Smooth muscle cell (in vitro differentiated cells): ENCODE measurements at regions not wholly inside any gene's neighbourhood (a gene's known extent, or its start where the extent isn't known, plus 50 kb on each side); places are given as distances from the start of the nearest gene placed in this dataset.

Source experiments
- DNase-seq: peaks from one replicate; lab custom pipeline; 2025; ENCODE audit not compliant: unreplicated experiment; lab: John Stamatoyannopoulos, UW
- H2AFZ ChIP-seq: fragments of 200-600 bp; sonication (generic); 2 replicates; pipeline ENCODE4 v1.6.0; 2016; ENCODE audit warnings: antibody characterized with exemption, low read depth, mild to moderate bottlenecking
- H3F3A ChIP-seq: fragments of 200-600 bp; sonication (generic); 2 replicates; pipeline ENCODE4 v1.6.0; 2017; ENCODE audit warnings: antibody characterized with exemption, low read depth
- H3K27ac ChIP-seq: fragments of 200-600 bp; sonication (generic); 2 replicates; pipeline ENCODE4 v1.5.1; 2016; ENCODE audit warnings: low read depth, mild to moderate bottlenecking
- H3K27me3 ChIP-seq: fragments of 200-600 bp; sonication (generic); 2 replicates; pipeline ENCODE4 v1.6.1; 2016; ENCODE audit warnings: low read depth, mild to moderate bottlenecking
- H3K36me3 ChIP-seq: fragments of 200-600 bp; sonication (generic); 2 replicates; pipeline ENCODE4 v1.5.1; 2016; ENCODE audit warnings: low read depth
- H3K4me1 ChIP-seq: fragments of 200-600 bp; sonication (generic); 2 replicates; pipeline ENCODE4 v1.5.1; 2016; ENCODE audit warnings: low read depth
- H3K4me2 ChIP-seq: fragments of 200-600 bp; sonication (generic); 2 replicates; pipeline ENCODE4 v1.6.0; 2016; ENCODE audit warnings: mild to moderate bottlenecking
- H3K4me3 ChIP-seq: fragments of 200-600 bp; sonication (generic); 2 replicates; pipeline ENCODE4 v1.5.1; 2016; ENCODE audit warnings: mild to moderate bottlenecking
- H3K79me2 ChIP-seq: fragments of 200-600 bp; sonication (generic); 2 replicates; pipeline ENCODE4 v1.6.0; 2016; ENCODE audit warnings: low read depth, mild to moderate bottlenecking
- H3K9ac ChIP-seq: fragments of 200-600 bp; sonication (generic); 2 replicates; pipeline ENCODE4 v1.6.0; 2016; ENCODE audit warnings: low read depth
- H3K9me3 ChIP-seq: fragments of 200-600 bp; sonication (generic); replicated peaks from 2 replicates; pipeline ENCODE4 v1.5.1; 2016; ENCODE audit warnings: low read depth
- H4K20me1 ChIP-seq: fragments of 200-600 bp; sonication (generic); 2 replicates; pipeline ENCODE4 v1.6.0; 2016; ENCODE audit warnings: low read depth
- WGBS: methylation state at CpG from one replicate; pipeline ENCODE4 v1.1.7; 2016; ENCODE audit warnings: low lambda C conversion rate; 5-methylcytosine and 5-hydroxymethylcytosine counted together
- TF ChIP-seq, protein P1 (sequence below): fragments of 200-600 bp; sonication (generic); IDR thresholded peaks from 2 replicates; pipeline ENCODE4 v1.5.1; 2017; ENCODE audit warnings: borderline replicate concordance, mild to moderate bottlenecking, antibody characterized with exemption; ENCODE audit not compliant: insufficient read depth, poor library complexity, severe bottlenecking

- no peaks in the 10 kb centered on the region for H3K9me3 ChIP-seq
- no peaks in the 10 kb centered on the region for H3K36me3 ChIP-seq
- DNase-seq, result no peak
- no peaks in the 10 kb centered on the region for H3K79me2 ChIP-seq
- TF ChIP-seq, protein P1, sequence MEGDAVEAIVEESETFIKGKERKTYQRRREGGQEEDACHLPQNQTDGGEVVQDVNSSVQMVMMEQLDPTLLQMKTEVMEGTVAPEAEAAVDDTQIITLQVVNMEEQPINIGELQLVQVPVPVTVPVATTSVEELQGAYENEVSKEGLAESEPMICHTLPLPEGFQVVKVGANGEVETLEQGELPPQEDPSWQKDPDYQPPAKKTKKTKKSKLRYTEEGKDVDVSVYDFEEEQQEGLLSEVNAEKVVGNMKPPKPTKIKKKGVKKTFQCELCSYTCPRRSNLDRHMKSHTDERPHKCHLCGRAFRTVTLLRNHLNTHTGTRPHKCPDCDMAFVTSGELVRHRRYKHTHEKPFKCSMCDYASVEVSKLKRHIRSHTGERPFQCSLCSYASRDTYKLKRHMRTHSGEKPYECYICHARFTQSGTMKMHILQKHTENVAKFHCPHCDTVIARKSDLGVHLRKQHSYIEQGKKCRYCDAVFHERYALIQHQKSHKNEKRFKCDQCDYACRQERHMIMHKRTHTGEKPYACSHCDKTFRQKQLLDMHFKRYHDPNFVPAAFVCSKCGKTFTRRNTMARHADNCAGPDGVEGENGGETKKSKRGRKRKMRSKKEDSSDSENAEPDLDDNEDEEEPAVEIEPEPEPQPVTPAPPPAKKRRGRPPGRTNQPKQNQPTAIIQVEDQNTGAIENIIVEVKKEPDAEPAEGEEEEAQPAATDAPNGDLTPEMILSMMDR, result no peak
- H3K4me3 ChIP-seq, result no peak overlapping the region
- H4K20me1 ChIP-seq, result no peaks in the 10 kb centered on the region
- WGBS, result 6% methylated on average over 4 of the region's 4 CpGs
- no peak overlapping the region for H2AFZ ChIP-seq
- H3K4me2 ChIP-seq, result peak overlapping the region; percentile 50
- H3K4me1 ChIP-seq, result peaks cover under 1% of the 10 kb centered on the region
- peak overlapping the region; percentile 52 for H3K27ac ChIP-seq
- no peak overlapping the region for H3K9ac ChIP-seq
- no peaks in the 10 kb centered on the region for H3F3A ChIP-seq
- no peaks in the 10 kb centered on the region for H3K27me3 ChIP-seq
These were observed 141.7 kb upstream of the MBNL1 start for GRCh38 chr3:152127058-152127457.

- no peak overlapping the region for H3K4me2 ChIP-seq
- no peak for DNase-seq
- TF ChIP-seq, protein P1, result no peak
- H4K20me1 ChIP-seq, result no peaks in the 10 kb centered on the region
- no peaks in the 10 kb centered on the region for H3K9me3 ChIP-seq
- H3K27me3 ChIP-seq, result no peaks in the 10 kb centered on the region
- WGBS, result 100% methylated on average over 1 of the region's 1 CpG
- H3K4me1 ChIP-seq, result no peaks in the 10 kb centered on the region
- no peak overlapping the region for H3K4me3 ChIP-seq
- no peak overlapping the region for H2AFZ ChIP-seq
- H3K79me2 ChIP-seq, result no peaks in the 10 kb centered on the region
- no peak overlapping the region for H3K9ac ChIP-seq
- no peak overlapping the region for H3K27ac ChIP-seq
- H3F3A ChIP-seq, result no peaks in the 10 kb centered on the region
- no peaks in the 10 kb centered on the region for H3K36me3 ChIP-seq
These were observed 140.4 kb upstream of the MBNL1 start for GRCh38 chr3:152128356-152128755.

- H3K9ac ChIP-seq, result no peak overlapping the region
- no peak overlapping the region for H2AFZ ChIP-seq
- H4K20me1 ChIP-seq, result no peaks in the 10 kb centered on the region
- H3F3A ChIP-seq, result no peaks in the 10 kb centered on the region
- TF ChIP-seq, protein P1, result no peak
- H3K27ac ChIP-seq, result no peak overlapping the region
- H3K36me3 ChIP-seq, result no peaks in the 10 kb centered on the region
- no peak for DNase-seq
- H3K79me2 ChIP-seq, result no peaks in the 10 kb centered on the region
- H3K9me3 ChIP-seq, result no peaks in the 10 kb centered on the region
- H3K4me3 ChIP-seq, result no peak overlapping the region
- WGBS, result 86% methylated on average over 3 of the region's 3 CpGs
- H3K4me2 ChIP-seq, result no peak overlapping the region
- H3K27me3 ChIP-seq, result no peaks in the 10 kb centered on the region
- no peaks in the 10 kb centered on the region for H3K4me1 ChIP-seq
These were observed 129.1 kb upstream of the MBNL1 start for GRCh38 chr3:152139651-152140050.

DNA sequence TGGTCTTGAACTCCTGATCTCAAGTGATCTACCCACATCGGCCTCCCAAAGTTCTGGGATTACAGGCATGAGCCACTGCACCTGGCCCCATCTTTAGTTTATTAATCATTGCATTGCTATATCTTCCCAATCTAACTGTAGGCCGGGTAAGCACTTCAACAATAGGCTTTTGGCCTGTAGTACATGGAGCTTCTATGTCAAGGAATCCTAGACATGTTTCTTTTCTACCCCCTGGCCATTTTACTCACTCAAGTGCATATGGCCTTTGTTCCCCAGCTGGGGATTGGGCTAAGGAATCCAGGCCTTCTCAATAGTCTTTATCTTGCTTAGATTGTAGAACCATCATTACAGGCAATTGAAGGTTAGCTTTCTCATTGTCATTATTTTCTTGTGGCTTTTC is 122.3 kb upstream of the MBNL1 start:
- 89% methylated on average over 2 of the region's 2 CpGs for WGBS
- H3K4me1 ChIP-seq, result peaks cover 4% of the 10 kb centered on the region
- no peak overlapping the region for H2AFZ ChIP-seq
- TF ChIP-seq, protein P1, result no peak
- no peak overlapping the region for H3K4me2 ChIP-seq
- no peaks in the 10 kb centered on the region for H3K79me2 ChIP-seq
- no peak overlapping the region for H3K4me3 ChIP-seq
- peaks cover 2% of the 10 kb centered on the region for H3F3A ChIP-seq
- H4K20me1 ChIP-seq, result no peaks in the 10 kb centered on the region
- no peaks in the 10 kb centered on the region for H3K9me3 ChIP-seq
- DNase-seq, result no peak
- no peak overlapping the region for H3K27ac ChIP-seq
- no peaks in the 10 kb centered on the region for H3K36me3 ChIP-seq
- no peaks in the 10 kb centered on the region for H3K27me3 ChIP-seq
- H3K9ac ChIP-seq, result no peak overlapping the region
